RWPE2 (cell line): ENCODE measurements at regions not wholly inside any gene's neighbourhood (a gene's known extent, or its start where the extent isn't known, plus 50 kb on each side); places are given as distances from the start of the nearest gene placed in this dataset.

Source experiments
- ATAC-seq: fragments of 200-7000 bp; cut with Tn5 transposase; 3 replicates; pipeline ENCODE4 v1.9.1; 2021; ENCODE audit warnings: low read depth
- DNase-seq: peaks from one replicate; pipeline ENCODE4 v3.0.0-alpha.2; 2020; ENCODE audit warnings: low spot score
- H3K27ac ChIP-seq: fragments of 450-650 bp; 2 replicates; pipeline ENCODE4 v1.5.1; 2017; ENCODE audit warnings: mild to moderate bottlenecking; ENCODE audit not compliant: poor library complexity, severe bottlenecking
- H3K27me3 ChIP-seq: fragments of 250-450 bp; sonication (Bioruptor Pico); 2 replicates; pipeline ENCODE4 v1.5.1; 2021; ENCODE audit warnings: mild to moderate bottlenecking, moderate library complexity; ENCODE audit not compliant: insufficient read depth, poor library complexity, severe bottlenecking
- H3K36me3 ChIP-seq: fragments of 250-450 bp; sonication (Bioruptor Pico); 2 replicates; pipeline ENCODE4 v1.5.1; 2020; ENCODE audit warnings: low read depth, mild to moderate bottlenecking, moderate library complexity
- H3K4me1 ChIP-seq: fragments of 250-450 bp; sonication (Bioruptor Pico); 2 replicates; pipeline ENCODE4 v1.5.1; 2021; ENCODE audit warnings: mild to moderate bottlenecking, moderate library complexity; ENCODE audit not compliant: insufficient read depth, poor library complexity, severe bottlenecking
- H3K4me3 ChIP-seq: fragments of 250-450 bp; sonication (Bioruptor Pico); 2 replicates; pipeline ENCODE4 v1.5.1; 2021; ENCODE audit warnings: mild to moderate bottlenecking, moderate library complexity; ENCODE audit not compliant: severe bottlenecking
- H3K9me3 ChIP-seq: fragments of 250-450 bp; sonication (Bioruptor Pico); 2 replicates; pipeline ENCODE4 v1.5.1; 2021; ENCODE audit warnings: mild to moderate bottlenecking, moderate library complexity; ENCODE audit not compliant: severe bottlenecking
- CTCF ChIP-seq: fragments of 450-650 bp; IDR thresholded peaks from one replicate; pipeline ENCODE4 v1.5.1; 2017; ENCODE audit warnings: mild to moderate bottlenecking, moderate library complexity; ENCODE audit not compliant: poor library complexity, severe bottlenecking

GRCh38 chr13:60699636-60700035 lies 302.6 kb downstream of the TDRD3 start:
- no peak overlapping the region for H3K4me3 ChIP-seq
- ATAC-seq (no peak), DNase-seq (no peak)
- H3K4me1 ChIP-seq, result no peaks in the 10 kb centered on the region
- H3K36me3 ChIP-seq, result no peaks in the 10 kb centered on the region
- no peak for TF ChIP-seq CTCF
- H3K27ac ChIP-seq, result no peak overlapping the region
- H3K9me3 ChIP-seq, result no peaks in the 10 kb centered on the region
- H3K27me3 ChIP-seq, result no peaks in the 10 kb centered on the region

GRCh38 chr13:60696602-60697001 lies 299.6 kb downstream of the TDRD3 start:
- Histone ChIP-seq H3K4me3 (no peak overlapping the region), H3K9me3 (no peaks in the 10 kb centered on the region), H3K27ac (no peak overlapping the region), H3K36me3 (no peaks in the 10 kb centered on the region), H3K4me1 (no peaks in the 10 kb centered on the region), H3K27me3 (no peaks in the 10 kb centered on the region)
- TF ChIP-seq CTCF, result no peak
- ATAC-seq (no peak), DNase-seq (no peak)

- no peak for ATAC-seq
- no peak for TF ChIP-seq CTCF
- peaks cover 3% of the 10 kb centered on the region for H3K27me3 ChIP-seq
- DNase-seq, result no peak
- H3K4me3 ChIP-seq, result no peak overlapping the region
- H3K9me3 ChIP-seq, result no peaks in the 10 kb centered on the region
- H3K36me3 ChIP-seq, result no peaks in the 10 kb centered on the region
- no peak overlapping the region for H3K27ac ChIP-seq
- H3K4me1 ChIP-seq, result no peaks in the 10 kb centered on the region
Measured at GRCh38 chr13:60691268-60691667, 294.2 kb downstream of the TDRD3 start.

- Histone ChIP-seq H3K4me3 (no peak overlapping the region), H3K27ac (no peak overlapping the region), H3K9me3 (no peaks in the 10 kb centered on the region), H3K27me3 (peaks cover 3% of the 10 kb centered on the region), H3K36me3 (no peaks in the 10 kb centered on the region), H3K4me1 (no peaks in the 10 kb centered on the region)
- DNase-seq, result no peak
- TF ChIP-seq CTCF, result no peak
- ATAC-seq, result no peak
Measured at GRCh38 chr13:60690604-60691003, 293.6 kb downstream of the TDRD3 start.

GRCh38 chr13:60689571-60689970 lies 292.6 kb downstream of the TDRD3 start:
- no peak for TF ChIP-seq CTCF
- H3K9me3 ChIP-seq, result no peaks in the 10 kb centered on the region
- no peaks in the 10 kb centered on the region for H3K4me1 ChIP-seq
- H3K4me3 ChIP-seq, result no peak overlapping the region
- no peak overlapping the region for H3K27ac ChIP-seq
- DNase-seq (no peak), ATAC-seq (no peak)
- peaks cover 3% of the 10 kb centered on the region for H3K27me3 ChIP-seq
- no peaks in the 10 kb centered on the region for H3K36me3 ChIP-seq
